Neural progenitor cell (in vitro differentiated cells): ENCODE measurements at regions not wholly inside any gene's neighbourhood (a gene's known extent, or its start where the extent isn't known, plus 50 kb on each side); places are given as distances from the start of the nearest gene placed in this dataset.

Experiments used
- CTCF ChIP-seq: fragments of 200-600 bp; sonication (generic); IDR thresholded peaks from 2 replicates; pipeline ENCODE4 v1.5.1; 2017; ENCODE audit warnings: antibody characterized with exemption, mild to moderate bottlenecking
- EZH2 ChIP-seq: fragments of 200-600 bp; sonication (generic); IDR thresholded peaks from 2 replicates; pipeline ENCODE4 v1.6.1; 2017; ENCODE audit warnings: antibody characterized with exemption, mild to moderate bottlenecking, moderate library complexity
- EZH2phosphoT487 ChIP-seq: fragments of 200-600 bp; sonication (generic); IDR thresholded peaks from 2 replicates; pipeline ENCODE4 v1.6.1; 2017; ENCODE audit warnings: antibody characterized with exemption

- no peak for TF ChIP-seq CTCF
- TF ChIP-seq EZH2: no peak
- no peak for TF ChIP-seq EZH2phosphoT487
Observed at GRCh38 chr2:58640042-58640441, 398.9 kb upstream of the FANCL start.
